Activated T-helper 1 cell treated with anti-CD3 and anti-CD28 coated beads, Interleukin-12 subunit alpha, Interleukin-12 subunit beta, Interleukin-2, Interleukin-4 antibody, amounts not matched to agents 30 ng/mL and 10 ng/mL and 1 ng/mL, durations not matched to agents 14 hours and 24 hours and 36 hours (primary cell): ENCODE measurements at regions not wholly inside any gene's neighbourhood (a gene's known extent, or its start where the extent isn't known, plus 50 kb on each side); places are given as distances from the start of the nearest gene placed in this dataset.
A peak's percentile ranks its signal among the peaks of the same experiment; 100 is the strongest.
"Not testable (repeated sequence)": the region's sequence is repeated elsewhere in the genome, so short reads cannot be mapped to it uniquely, and the experiment has no call there.

Experiments
- DNase-seq: peaks from one replicate; pipeline ENCODE4 v3.0.0; 2021; ENCODE audit warnings: low spot score
- H3K27ac Mint-ChIP-seq: one replicate; pipeline ENCODE4 v1.8.0; 2021; ENCODE audit warnings: mild to moderate bottlenecking, mixed read lengths
- H3K27me3 Mint-ChIP-seq: one replicate; pipeline ENCODE4 v1.8.0; 2022; ENCODE audit warnings: mild to moderate bottlenecking, moderate library complexity, mixed read lengths; ENCODE audit not compliant: insufficient read depth
- H3K36me3 Mint-ChIP-seq: one replicate; pipeline ENCODE4 v1.8.0; 2021; ENCODE audit warnings: low read depth, mixed read lengths
- H3K4me1 Mint-ChIP-seq: one replicate; pipeline ENCODE4 v1.8.0; 2021; ENCODE audit warnings: low read depth, mixed read lengths
- H3K4me3 Mint-ChIP-seq: one replicate; pipeline ENCODE4 v1.8.0; 2021; ENCODE audit warnings: mild to moderate bottlenecking, moderate library complexity, mixed read lengths
- H3K9me3 Mint-ChIP-seq: one replicate; pipeline ENCODE4 v1.8.0; 2021; ENCODE audit warnings: mixed read lengths
- intact Hi-C: fragments of 100-400 bp; cut with micrococcal nuclease; formaldehyde crosslinking; loops from one replicate; pipeline ENCODE4 v1.15.1; 2024

- no peak for DNase-seq
- Mint-ChIP-seq H3K4me1 (no peaks in the 10 kb centered on the region), H3K27me3 (peaks cover 2% of the 10 kb centered on the region), H3K4me3 (no peak overlapping the region), H3K9me3 (peaks cover 13% of the 10 kb centered on the region), H3K27ac (no peak overlapping the region), H3K36me3 (no peaks in the 10 kb centered on the region)
- intact Hi-C loops = no loop called here
Observed at GRCh38 chrX:973010-973632, 239.3 kb downstream of the CRLF2 start.

DNA sequence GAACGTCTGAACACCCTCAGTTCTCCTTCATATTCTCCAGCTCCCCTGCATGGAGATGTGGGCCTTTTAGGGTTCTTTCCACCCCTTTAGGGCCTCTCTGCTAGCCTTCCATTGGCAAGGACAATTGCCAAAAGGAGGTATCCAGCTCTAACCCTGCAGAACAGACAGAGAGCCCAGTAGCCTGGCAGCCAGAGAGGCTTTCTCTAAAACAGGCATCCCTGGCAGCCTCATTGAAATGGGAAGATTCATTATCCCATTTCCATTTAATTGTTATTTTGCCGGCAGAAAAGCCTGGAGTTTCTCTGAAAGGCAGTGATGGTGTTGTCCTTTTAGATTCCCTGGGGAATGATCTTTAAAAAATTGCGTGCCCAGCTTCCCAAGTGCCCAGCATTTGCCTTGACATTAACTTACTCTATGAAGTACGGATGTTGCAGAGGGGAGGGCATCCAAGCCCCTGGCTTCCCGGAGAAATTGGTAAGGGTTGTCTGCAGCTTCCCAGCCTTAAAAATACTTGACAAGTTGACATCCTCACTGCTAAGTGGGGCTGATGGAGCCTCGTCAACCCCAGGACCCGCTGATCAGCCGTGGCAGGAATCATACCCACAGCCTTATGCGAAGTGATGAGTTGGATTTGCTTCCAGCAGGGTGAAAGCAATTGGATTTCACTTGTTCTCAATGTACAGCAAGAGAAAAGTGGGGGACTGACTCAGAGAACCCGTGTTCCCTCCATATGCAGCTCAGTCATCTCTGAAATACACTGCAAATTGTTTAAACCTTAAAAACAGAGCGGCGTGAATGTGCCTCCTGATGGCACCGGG, 244.1 kb downstream of the CRLF2 start:
- intact Hi-C loops = no loop called here
- peaks cover 5% of the 10 kb centered on the region for H3K9me3 Mint-ChIP-seq
- H3K4me1 Mint-ChIP-seq = peaks cover 7% of the 10 kb centered on the region
- H3K4me3 Mint-ChIP-seq = no peak overlapping the region
- H3K27ac Mint-ChIP-seq = no peak overlapping the region
- H3K27me3 Mint-ChIP-seq = peaks cover 3% of the 10 kb centered on the region
- no peaks in the 10 kb centered on the region for H3K36me3 Mint-ChIP-seq
- no peak for DNase-seq

DNA sequence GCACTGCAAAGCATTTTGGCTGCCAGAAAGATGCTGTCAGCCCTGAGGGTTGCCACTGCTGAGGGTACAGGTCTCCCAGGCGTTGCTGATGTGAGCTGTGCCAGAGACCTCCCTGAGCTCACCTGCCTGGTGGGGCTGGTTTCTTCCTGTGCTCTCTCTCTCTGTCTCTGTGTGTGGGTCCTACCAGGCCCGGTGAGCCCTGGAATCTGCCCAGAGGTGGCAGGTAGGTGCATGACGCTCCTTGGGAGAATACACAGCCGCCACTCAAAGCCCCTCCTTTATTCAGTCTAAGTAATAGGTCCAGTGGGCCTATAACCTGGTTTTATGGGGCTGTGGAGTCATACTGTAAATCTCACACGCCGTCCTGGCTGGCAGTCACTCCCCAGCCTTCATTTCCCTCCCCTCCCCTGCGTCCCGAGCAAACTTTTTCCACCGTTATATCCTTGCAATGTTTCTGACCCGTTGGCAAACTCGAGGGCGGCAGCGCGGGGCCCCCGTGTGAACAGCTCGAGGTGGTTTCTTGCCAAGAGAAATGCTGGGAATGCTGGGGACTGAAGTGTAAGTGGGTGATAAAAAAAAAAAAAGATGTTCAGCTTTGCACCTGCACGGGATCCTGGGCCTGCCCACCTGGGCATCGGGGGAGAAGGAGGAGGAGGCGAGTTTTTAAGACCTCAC, 245.9 kb downstream of the CRLF2 start:
- Mint-ChIP-seq H3K36me3 (no peaks in the 10 kb centered on the region), H3K4me3 (no peak overlapping the region), H3K27me3 (peaks cover 3% of the 10 kb centered on the region), H3K27ac (no peak overlapping the region), H3K4me1 (peaks cover 7% of the 10 kb centered on the region), H3K9me3 (peaks cover 5% of the 10 kb centered on the region)
- intact Hi-C loops = no loop called here
- no peak for DNase-seq

DNA sequence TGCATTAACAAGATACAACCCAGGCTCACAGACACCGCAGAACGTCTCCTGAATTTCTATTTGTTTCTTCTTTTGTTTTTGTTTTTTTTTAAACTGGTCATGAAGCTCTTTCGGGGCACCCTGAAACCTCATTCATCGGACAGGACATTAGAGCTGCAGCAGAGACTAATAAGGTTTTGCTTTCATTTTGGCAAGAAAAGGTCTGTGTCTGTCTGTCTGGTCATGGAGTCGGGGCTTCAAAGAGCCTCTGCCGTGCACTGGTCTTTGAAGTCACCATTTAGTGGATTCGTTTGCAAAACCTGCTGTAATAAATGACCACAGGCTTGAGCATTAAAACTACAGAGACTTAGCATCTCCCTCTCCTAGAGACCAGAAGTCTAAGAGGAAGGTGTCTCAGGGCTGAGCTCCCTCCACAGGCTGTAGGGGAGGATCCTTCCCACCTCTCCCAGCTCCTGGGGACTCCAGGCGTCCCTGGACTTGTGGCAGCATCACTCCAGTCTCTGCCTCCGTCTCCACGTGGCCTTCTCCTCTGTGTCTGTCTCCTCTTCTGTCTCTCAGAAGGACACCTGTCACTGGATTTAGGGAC, 247.5 kb downstream of the CRLF2 start:
- no peak for DNase-seq
- Mint-ChIP-seq H3K4me1 (peaks cover 7% of the 10 kb centered on the region), H3K4me3 (peak overlapping the region; percentile 35), H3K27me3 (peaks cover 3% of the 10 kb centered on the region), H3K36me3 (no peaks in the 10 kb centered on the region), H3K27ac (no peak overlapping the region), H3K9me3 (peaks cover 3% of the 10 kb centered on the region)
- intact Hi-C loops = no loop called here

- Mint-ChIP-seq H3K27me3 (no peaks in the 10 kb centered on the region), H3K9me3 (peaks cover 8% of the 10 kb centered on the region), H3K4me1 (peaks cover 7% of the 10 kb centered on the region), H3K4me3 (no peak overlapping the region), H3K36me3 (no peaks in the 10 kb centered on the region), H3K27ac (no peak overlapping the region)
- intact Hi-C loops = no loop called here
- DNase-seq = no peak
Observed at GRCh38 chrX:960821-961220, 251.6 kb downstream of the CRLF2 start.

DNA sequence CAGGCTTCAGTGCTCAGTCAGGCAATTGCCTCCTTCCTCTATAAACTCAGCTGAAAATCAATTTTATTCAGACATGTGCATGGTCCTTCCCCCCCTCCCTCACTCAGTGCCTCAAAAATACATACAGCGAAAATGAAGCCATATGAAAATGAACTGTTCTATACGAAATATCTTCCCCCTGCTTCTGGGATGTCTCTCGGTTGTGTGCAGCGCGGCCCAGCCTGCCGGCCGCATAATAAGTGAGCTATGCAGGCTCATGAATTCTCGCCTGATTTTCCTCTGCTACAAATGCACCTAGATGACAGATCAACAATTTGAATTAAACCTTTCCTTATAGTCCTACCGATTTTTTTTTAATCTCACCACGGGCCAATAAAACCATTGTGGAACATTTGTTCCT, 252.9 kb downstream of the CRLF2 start:
- Mint-ChIP-seq H3K4me3 (no peak overlapping the region), H3K9me3 (peaks cover 8% of the 10 kb centered on the region), H3K4me1 (peaks cover 2% of the 10 kb centered on the region), H3K27ac (no peak overlapping the region), H3K27me3 (no peaks in the 10 kb centered on the region), H3K36me3 (no peaks in the 10 kb centered on the region)
- DNase-seq = no peak
- intact Hi-C loops = no loop called here

GRCh38 chrX:955168-955781, 257.2 kb downstream of the CRLF2 start:
- H3K4me3 Mint-ChIP-seq, H3K36me3 Mint-ChIP-seq, H3K4me1 Mint-ChIP-seq, intact Hi-C loops, H3K27me3 Mint-ChIP-seq, DNase-seq, H3K27ac Mint-ChIP-seq, H3K9me3 Mint-ChIP-seq: not testable (repeated sequence)

GRCh38 chrX:953879-954482, 258.5 kb downstream of the CRLF2 start:
- intact Hi-C loops = no loop called here
- no peaks in the 10 kb centered on the region for H3K4me1 Mint-ChIP-seq

GRCh38 chrX:952816-953215, 259.6 kb downstream of the CRLF2 start:
- no peak for DNase-seq
- intact Hi-C loops = no loop called here
- H3K27me3 Mint-ChIP-seq = no peaks in the 10 kb centered on the region

More at GRCh38 chrX:953879-954482, 258.5 kb downstream of the CRLF2 start:
- H3K4me3 Mint-ChIP-seq = no peak overlapping the region
- no peaks in the 10 kb centered on the region for H3K27me3 Mint-ChIP-seq
- no peak overlapping the region for H3K27ac Mint-ChIP-seq
- DNase-seq = no peak
- peaks cover 4% of the 10 kb centered on the region for H3K9me3 Mint-ChIP-seq
- no peaks in the 10 kb centered on the region for H3K36me3 Mint-ChIP-seq

DNA sequence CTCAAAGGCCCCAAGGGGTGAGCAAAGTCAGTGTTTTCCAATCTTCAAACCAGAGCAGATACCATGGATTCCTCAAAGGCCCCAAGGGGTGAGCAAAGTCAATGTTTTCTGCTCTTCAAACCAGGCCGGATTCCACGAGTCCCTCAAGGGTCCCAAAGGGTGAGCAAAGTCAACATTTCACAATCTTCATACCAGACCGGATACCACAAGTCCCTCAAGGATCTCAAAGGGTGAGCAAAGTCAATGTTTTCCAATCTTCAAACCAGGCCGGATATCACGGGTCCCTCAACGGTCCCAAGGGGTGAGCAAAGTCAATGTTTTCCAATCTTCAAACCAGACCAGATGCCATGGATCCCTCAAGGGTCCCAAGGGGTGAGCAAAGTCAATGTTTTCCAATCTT, 265.2 kb downstream of the CRLF2 start:
- H3K4me1 Mint-ChIP-seq, DNase-seq, H3K27me3 Mint-ChIP-seq, H3K4me3 Mint-ChIP-seq, H3K36me3 Mint-ChIP-seq, H3K27ac Mint-ChIP-seq, intact Hi-C loops, H3K9me3 Mint-ChIP-seq: not testable (repeated sequence)

More at GRCh38 chrX:952816-953215, 259.6 kb downstream of the CRLF2 start:
- no peak overlapping the region for H3K27ac Mint-ChIP-seq
- H3K36me3 Mint-ChIP-seq = no peaks in the 10 kb centered on the region
- peaks cover 6% of the 10 kb centered on the region for H3K9me3 Mint-ChIP-seq
- no peak overlapping the region for H3K4me3 Mint-ChIP-seq
- H3K4me1 Mint-ChIP-seq = no peaks in the 10 kb centered on the region

DNA sequence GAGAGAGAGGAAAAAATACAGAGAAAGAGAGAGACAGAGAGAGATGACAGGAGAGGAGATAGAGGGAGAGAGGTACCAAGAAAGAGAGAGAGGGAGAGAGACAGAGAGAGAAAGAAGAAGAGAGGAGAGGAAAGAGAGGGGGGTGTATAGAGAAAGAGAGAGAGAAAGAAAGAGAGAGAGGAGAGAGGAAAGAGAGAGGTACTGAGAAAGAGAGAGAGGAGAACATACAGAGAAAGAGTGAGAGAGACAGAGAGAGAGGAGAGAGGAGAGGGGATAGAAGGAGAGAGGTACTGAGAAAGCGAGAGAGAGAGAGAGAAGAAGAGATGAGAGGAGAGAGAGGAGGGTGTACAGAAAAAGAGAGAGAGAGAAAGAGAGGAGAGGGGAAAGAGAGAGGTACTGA, 269.4 kb downstream of the CRLF2 start:
- DNase-seq = no peak
- no peak overlapping the region for H3K4me3 Mint-ChIP-seq
- peaks cover 6% of the 10 kb centered on the region for H3K9me3 Mint-ChIP-seq
- H3K4me1 Mint-ChIP-seq = no peaks in the 10 kb centered on the region
- no peaks in the 10 kb centered on the region for H3K36me3 Mint-ChIP-seq
- intact Hi-C loops = no loop called here
- H3K27ac Mint-ChIP-seq = no peak overlapping the region
- no peaks in the 10 kb centered on the region for H3K27me3 Mint-ChIP-seq

DNA sequence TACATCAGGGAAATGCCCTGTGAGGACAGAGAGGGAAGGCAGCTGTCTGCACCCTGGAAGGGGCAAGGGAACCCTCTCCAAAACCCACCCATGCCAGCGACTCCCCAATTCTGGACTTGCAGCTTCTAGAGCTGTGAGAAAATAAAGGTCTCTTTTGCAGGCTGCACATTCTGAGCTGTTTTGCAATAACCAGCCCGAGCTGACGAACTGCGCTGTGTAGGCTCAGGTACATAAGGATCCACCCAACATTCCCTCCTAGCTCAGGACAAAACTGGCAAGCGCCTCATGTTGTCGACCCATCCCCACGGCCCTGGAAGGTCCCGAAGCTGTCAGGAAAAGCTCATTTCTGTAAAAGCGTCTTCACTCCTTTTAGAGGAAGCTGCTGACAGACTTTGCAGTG, 271.8 kb downstream of the CRLF2 start:
- Mint-ChIP-seq H3K9me3 (no peaks in the 10 kb centered on the region), H3K36me3 (no peaks in the 10 kb centered on the region), H3K27me3 (no peaks in the 10 kb centered on the region), H3K27ac (no peak overlapping the region), H3K4me1 (no peaks in the 10 kb centered on the region), H3K4me3 (no peak overlapping the region)
- intact Hi-C loops = no loop called here
- DNase-seq = no peak
